SW 1271 (cell line): ENCODE measurements at regions not wholly inside any gene's neighbourhood (a gene's known extent, or its start where the extent isn't known, plus 50 kb on each side); places are given as distances from the start of the nearest gene placed in this dataset.

ENCODE experiments used
- DNase-seq, 2 experiments: peaks; one replicate each; lab custom pipeline; 2025; lab: John Stamatoyannopoulos, UW

DNA sequence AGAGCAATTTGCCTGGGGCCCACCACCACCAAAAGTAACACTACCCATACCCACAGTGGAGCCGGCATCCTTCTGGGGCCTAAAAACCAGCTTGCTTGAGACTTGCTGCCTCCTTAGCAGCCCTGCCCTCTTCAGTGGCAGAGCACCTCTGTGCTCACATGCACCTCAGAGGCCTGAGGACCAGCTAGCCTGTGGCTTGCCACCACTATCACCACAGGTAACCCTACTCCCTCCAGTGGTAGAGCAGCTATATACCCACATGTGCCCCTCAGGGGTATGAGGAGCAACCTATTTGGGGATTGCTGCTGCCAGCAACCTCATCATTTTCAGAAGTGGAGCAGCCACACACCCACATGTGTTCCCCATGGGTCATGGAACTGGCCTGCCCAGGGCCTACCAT is 111.4 kb upstream of the SPRY2 start:
- no peak for DNase-seq

DNA sequence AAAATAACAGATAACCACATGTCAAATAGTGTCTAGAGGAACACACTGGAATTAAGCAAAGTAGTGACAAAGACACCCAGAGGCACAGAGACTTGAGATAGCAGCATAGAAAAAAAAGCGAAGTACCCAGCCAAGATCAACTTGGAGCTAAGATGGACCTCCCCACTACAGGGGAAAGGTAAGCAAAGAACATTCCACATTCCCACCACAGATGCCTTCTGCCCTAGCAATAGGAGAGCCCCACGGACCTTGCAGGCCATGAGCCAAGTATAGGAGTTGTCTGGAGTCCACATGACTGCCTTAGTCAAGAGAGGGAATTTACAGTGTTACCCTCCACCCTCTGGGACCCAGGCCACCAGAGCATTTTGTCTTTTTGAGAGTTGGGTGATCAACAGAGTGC is 110.7 kb upstream of the SPRY2 start:
- DNase-seq: no peak

- DNase-seq: no peak
Observed at GRCh38 chr13:80450386-80450785, 109.5 kb upstream of the SPRY2 start.

GRCh38 chr13:80448725-80449124 is 107.8 kb upstream of the SPRY2 start:
- no peak for DNase-seq

- no peak for DNase-seq
Observed at GRCh38 chr13:80447747-80448146, 106.8 kb upstream of the SPRY2 start.

- no peak for DNase-seq
Observed at GRCh38 chr13:80444240-80445015, 103.5 kb upstream of the SPRY2 start.

GRCh38 chr13:80442609-80443008 is 101.7 kb upstream of the SPRY2 start:
- DNase-seq: no peak

DNA sequence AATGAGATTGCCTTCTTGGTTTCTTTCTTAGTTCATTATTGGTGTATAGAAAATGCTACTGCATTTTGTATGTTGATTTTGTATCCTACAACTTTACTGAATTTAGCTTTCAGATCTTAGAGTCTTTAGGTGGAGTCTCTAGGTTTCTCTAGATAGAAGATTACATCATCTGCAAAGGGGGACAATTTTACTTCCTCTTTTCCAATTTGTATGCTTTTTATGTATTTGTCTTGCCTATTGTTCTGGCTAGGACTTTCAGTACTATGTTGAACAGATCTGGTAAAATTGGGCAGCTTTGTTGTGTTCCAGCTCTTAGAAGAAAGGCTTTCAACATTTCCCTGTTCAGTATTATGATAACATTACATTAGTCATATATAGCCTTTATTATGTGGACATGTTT is 101.0 kb upstream of the SPRY2 start:
- no peak for DNase-seq

- DNase-seq: no peak
Observed at GRCh38 chr13:80438521-80438920, 97.6 kb upstream of the SPRY2 start.

DNA sequence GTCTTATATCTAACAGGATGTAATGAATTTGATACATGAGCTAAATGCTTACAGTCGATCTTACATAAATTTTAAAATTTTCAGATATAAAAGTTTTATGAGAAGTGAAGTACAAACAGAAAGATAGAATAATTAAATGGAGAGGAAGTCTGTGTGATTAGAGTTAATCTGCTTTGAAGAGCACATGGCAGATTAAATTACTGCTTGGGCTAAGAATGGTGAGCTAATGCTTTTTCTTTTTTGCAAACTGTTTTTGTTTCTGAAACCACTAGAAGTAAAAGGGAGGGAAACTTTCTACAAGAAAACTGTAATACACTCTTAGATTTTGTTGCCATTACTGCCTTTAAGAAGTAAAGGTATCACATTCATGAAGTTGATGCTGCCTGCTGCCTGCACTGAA is 96.3 kb upstream of the SPRY2 start:
- no peak for DNase-seq

- DNase-seq: no peak
Observed at GRCh38 chr13:80436571-80437169, 95.7 kb upstream of the SPRY2 start.

DNA sequence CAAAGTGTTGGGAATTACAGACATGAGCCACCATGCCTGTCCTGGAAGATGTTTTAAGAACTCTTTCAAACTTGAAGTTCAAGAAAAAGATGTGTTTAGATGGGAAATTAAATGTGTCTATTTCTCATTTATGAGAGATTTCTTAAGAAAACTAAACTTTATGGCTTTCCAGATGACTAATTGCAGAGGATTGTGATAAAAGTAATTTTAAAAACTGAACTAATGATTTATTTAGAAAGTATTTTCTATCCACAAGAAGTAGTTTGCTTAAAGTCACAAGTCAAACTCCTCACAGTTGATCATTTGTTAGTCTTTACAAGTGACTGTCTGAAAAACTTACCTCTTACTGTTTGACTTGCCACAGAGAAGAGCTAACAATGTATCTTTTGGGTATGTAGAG is 89.6 kb upstream of the SPRY2 start:
- DNase-seq: no peak

- no peak for DNase-seq
Observed at GRCh38 chr13:80428349-80429096, 87.6 kb upstream of the SPRY2 start.

GRCh38 chr13:80419416-80419815 is 78.5 kb upstream of the SPRY2 start:
- no peak for DNase-seq

- no peak for DNase-seq
Observed at GRCh38 chr13:80413611-80414010, 72.7 kb upstream of the SPRY2 start.

DNA sequence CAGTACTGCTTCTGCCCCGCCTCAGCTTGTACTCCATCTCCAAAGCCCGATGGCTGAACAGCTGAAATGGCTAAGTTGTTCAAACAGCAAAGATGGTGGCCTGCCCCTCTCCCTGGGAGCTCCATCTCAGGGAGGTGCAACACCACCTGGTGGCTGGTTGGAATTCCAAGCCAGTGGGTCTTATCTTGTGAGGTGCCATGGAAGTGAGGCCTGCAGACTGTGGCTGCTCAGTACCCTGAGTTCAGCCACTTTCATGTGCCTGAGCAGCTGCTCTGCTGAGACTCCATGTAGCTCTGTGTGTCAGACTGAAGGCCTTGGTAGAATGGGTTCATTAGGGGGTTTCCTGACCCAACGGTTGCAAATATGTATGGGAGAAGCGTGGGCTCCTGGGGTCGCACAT is 67.3 kb upstream of the SPRY2 start:
- DNase-seq: no peak

- DNase-seq: no peak
Observed at GRCh38 chr13:80400865-80401426, 60.0 kb upstream of the SPRY2 start.

DNA sequence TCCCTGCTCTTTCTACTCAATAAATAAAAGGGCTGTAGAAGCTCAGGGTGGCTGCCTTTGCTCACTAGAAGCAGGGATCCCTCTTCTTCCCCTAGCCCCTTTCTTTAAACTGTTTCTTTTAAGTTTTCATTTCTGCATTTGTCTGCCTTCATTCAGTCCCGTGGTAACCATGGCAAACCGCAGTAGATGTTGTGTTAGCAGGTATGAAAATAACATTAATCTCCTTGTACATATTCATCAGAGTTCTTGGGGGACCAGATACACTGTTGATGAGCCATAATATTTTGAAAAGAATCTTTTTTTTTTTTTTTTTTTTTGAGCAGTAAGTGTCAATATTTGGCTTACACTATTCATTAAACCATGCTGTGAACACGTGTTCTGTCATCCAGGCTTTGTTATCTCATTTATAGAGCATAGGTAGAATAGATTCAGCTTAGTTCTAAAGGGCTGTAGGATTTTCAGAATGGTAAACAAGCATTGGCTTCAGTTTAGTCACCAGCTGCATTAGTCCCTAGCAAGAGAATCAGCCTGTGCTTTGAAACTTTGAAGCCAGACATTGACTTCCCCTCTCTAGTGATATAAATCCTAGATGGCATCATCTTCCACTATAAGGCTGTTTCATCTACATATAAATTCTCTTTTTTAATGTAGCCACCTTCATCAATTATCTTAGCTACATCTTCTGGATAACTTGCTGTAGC is 59.4 kb upstream of the SPRY2 start:
- no peak for DNase-seq

DNA sequence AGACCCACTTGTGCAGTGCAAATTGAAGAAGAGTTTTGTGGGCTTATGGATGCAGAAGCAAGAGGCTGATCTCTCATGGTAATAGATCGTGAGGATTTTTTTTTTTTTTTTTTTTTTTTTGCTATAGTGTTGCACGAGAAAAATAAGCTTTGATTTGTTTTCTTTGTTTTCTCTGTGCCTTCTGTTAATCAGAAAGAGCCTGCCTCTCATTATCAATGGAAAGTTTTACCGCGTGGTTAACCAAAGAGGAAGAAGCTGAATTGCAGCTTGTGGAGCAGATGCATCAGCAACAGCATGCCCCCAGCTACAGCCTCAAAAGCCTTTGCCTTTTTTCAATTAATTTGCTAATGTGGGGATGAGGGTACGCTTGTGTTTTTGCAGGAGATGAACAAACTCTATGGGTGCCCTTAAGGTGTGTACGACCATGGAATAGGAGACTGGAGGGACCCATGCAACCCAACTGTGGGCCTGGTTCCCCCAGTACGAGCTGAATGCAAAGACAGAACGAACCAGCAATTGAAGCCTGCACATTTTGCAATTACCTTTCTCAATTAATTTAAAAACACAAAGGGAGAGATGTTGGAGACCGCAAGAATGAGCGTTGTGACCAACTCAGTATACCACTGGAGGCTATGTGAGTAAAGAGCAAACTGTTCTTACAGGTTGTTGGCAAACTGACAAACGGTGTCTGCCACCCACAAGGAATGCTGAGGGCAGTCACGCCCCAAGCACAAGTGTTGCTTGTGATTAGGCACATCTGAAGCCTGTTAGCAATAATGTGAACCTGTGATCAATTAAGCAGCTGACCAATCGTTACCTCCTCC is 58.6 kb upstream of the SPRY2 start:
- no peak for DNase-seq
